Vagina (tissue), 2 donors: ENCODE measurements at regions not wholly inside any gene's neighbourhood (a gene's known extent, or its start where the extent isn't known, plus 50 kb on each side); places are given as distances from the start of the nearest gene placed in this dataset.

Experiments used
- DNase-seq, 2 donors: peaks; one replicate each; pipeline ENCODE4 v3.0.0-alpha.2; 2017; ENCODE audit errors: extremely low spot score in 2 of 2
- H3K27ac ChIP-seq: fragments of 200-600 bp; sonication (generic); one replicate; pipeline ENCODE4 v1.5.1; 2019
- H3K27me3 ChIP-seq: fragments of 200-600 bp; sonication (generic); one replicate; pipeline ENCODE4 v1.5.1; 2019
- H3K36me3 ChIP-seq, 2 donors: fragments of 200-600 bp; sonication (generic); one replicate each; pipeline ENCODE4 v1.5.1; 2017 to 2019
- H3K4me1 ChIP-seq: fragments of 200-600 bp; sonication (generic); one replicate; pipeline ENCODE4 v1.5.1; 2019
- H3K4me3 ChIP-seq, 2 donors: fragments of 200-600 bp; sonication (generic); 1 replicate in 1 of 2; 2 replicates in 1 of 2; pipeline ENCODE4 v1.5.1; 2016 to 2019
- H3K9me3 ChIP-seq: fragments of 200-600 bp; sonication (generic); one replicate; pipeline ENCODE4 v1.5.1; 2019
- POLR2A ChIP-seq, 2 donors: fragments of 450-650 bp; IDR thresholded peaks; one replicate each; pipeline ENCODE4 v1.6.1; 2017; ENCODE audit warnings: antibody characterized with exemption in 2 of 2, mild to moderate bottlenecking in 2 of 2, moderate library complexity in 2 of 2
- POLR2AphosphoS5 ChIP-seq, 2 donors: sonication (generic); formaldehyde crosslinking; IDR thresholded peaks; one replicate each; pipeline ENCODE4 v1.9.0; 2017; ENCODE audit warnings: antibody characterized with exemption in 2 of 2, mild to moderate bottlenecking in 2 of 2, low read depth in 1 of 2; ENCODE audit not compliant: insufficient read depth in 1 of 2
- intact Hi-C: fragments of 100-400 bp; cut with DNase I; formaldehyde crosslinking; loops from one replicate; pipeline ENCODE4 v1.15.1; 2023
- TF ChIP-seq, protein P1 (sequence below), 3 experiments: fragments of 450-650 bp in 2 of 3; fragments of 200-600 bp in 1 of 3; sonication (generic) in 1 of 3; IDR thresholded peaks; one replicate each; pipeline ENCODE4 v1.5.1; 2017 to 2019; ENCODE audit warnings: antibody characterized with exemption in 3 of 3, mild to moderate bottlenecking in 2 of 3, moderate library complexity in 2 of 3

DNA sequence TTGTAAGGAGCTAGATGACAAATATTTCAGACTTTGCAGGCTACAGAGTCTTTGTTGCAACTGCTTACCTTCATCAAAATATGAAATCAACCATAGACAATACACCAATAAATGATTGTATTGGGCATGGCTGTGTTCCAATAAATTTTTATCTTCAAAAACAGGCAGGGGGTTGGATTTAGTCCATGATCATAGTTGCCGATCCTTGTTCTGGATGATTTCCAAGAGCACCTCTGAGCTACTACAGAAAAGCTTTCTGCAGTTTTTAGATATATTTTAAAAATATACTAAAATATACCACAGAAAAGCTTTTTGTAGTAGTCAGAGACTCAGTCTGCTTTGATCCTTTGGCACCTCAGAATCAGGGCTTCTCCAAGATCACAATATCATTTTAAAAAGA, 145.0 kb downstream of the HTR1B start:
- Histone ChIP-seq H3K36me3 (no peaks in the 10 kb centered on the region), H3K9me3 (no peaks in the 10 kb centered on the region), H3K27me3 (no peaks in the 10 kb centered on the region), H3K4me3 (no peak overlapping the region), H3K4me1 (no peaks in the 10 kb centered on the region), H3K27ac (no peak overlapping the region)
- intact Hi-C loops: no loop called here
- TF ChIP-seq POLR2AphosphoS5 (IDR thresholded peaks at IDR 0.05; ENCODE audit: insufficient read depth in 1 of 2, low read depth in 1 of 2) (no peak), POLR2A (IDR thresholded peaks at IDR 0.05) (no peak)
- TF ChIP-seq, protein P1, sequence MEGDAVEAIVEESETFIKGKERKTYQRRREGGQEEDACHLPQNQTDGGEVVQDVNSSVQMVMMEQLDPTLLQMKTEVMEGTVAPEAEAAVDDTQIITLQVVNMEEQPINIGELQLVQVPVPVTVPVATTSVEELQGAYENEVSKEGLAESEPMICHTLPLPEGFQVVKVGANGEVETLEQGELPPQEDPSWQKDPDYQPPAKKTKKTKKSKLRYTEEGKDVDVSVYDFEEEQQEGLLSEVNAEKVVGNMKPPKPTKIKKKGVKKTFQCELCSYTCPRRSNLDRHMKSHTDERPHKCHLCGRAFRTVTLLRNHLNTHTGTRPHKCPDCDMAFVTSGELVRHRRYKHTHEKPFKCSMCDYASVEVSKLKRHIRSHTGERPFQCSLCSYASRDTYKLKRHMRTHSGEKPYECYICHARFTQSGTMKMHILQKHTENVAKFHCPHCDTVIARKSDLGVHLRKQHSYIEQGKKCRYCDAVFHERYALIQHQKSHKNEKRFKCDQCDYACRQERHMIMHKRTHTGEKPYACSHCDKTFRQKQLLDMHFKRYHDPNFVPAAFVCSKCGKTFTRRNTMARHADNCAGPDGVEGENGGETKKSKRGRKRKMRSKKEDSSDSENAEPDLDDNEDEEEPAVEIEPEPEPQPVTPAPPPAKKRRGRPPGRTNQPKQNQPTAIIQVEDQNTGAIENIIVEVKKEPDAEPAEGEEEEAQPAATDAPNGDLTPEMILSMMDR (IDR thresholded peaks at IDR 0.05): no peak
- DNase-seq: no peak

DNA sequence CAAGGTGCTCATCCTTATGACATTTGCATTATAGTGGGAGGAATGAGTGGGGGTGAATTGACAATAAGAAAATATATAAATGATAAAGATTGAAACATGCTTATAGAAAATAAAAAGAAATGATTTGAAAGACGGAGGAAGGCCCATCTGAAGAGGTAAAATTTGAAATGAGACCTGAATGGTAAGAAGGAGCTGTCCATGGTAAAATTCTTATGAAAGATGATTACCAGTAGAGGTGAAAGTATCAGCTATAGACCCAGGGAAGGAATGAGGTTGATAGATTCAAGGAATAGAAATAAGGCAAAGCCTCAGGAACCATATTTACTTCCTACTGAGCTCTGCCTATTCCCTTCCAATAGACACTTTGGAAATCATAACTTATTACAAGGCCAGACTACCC, 149.7 kb downstream of the HTR1B start:
- H3K27ac ChIP-seq: no peak overlapping the region
- no peaks in the 10 kb centered on the region for H3K27me3 ChIP-seq
- no peak overlapping the region for H3K4me3 ChIP-seq
- H3K9me3 ChIP-seq: no peaks in the 10 kb centered on the region
- no peaks in the 10 kb centered on the region for H3K4me1 ChIP-seq
- TF ChIP-seq POLR2A (IDR thresholded peaks at IDR 0.05) (no peak), POLR2AphosphoS5 (IDR thresholded peaks at IDR 0.05; ENCODE audit: insufficient read depth in 1 of 2, low read depth in 1 of 2) (no peak)
- TF ChIP-seq, protein P1 (IDR thresholded peaks at IDR 0.05): no peak
- intact Hi-C loops: no loop called here
- DNase-seq: no peak
- no peaks in the 10 kb centered on the region for H3K36me3 ChIP-seq

DNA sequence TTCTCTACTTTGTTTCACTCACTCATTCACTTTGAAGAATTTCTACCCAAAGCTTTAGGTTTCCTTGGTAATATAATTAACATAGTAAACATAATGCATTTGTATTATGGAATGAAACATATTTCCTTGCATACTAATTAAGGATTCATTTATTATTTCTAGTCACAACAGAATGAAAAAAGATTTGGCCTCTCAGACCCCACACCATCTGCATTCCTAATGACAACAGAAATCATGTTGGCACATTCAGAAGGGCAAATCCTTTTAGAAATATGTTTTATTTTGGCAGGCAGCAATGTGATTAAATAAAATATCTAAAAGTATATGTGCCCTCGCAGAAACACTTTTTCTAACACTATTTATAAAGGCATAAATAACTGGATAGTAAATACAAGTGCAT, 163.4 kb downstream of the HTR1B start:
- Histone ChIP-seq H3K27me3 (no peaks in the 10 kb centered on the region), H3K27ac (no peak overlapping the region), H3K9me3 (no peaks in the 10 kb centered on the region), H3K4me1 (no peaks in the 10 kb centered on the region), H3K36me3 (no peaks in the 10 kb centered on the region), H3K4me3 (no peak overlapping the region)
- no peak for DNase-seq
- intact Hi-C loops: no loop called here
- TF ChIP-seq POLR2A (IDR thresholded peaks at IDR 0.05): no peak
- TF ChIP-seq, protein P1 (IDR thresholded peaks at IDR 0.05): no peak
- TF ChIP-seq POLR2AphosphoS5 (IDR thresholded peaks at IDR 0.05; ENCODE audit: insufficient read depth in 1 of 2, low read depth in 1 of 2): no peak

DNA sequence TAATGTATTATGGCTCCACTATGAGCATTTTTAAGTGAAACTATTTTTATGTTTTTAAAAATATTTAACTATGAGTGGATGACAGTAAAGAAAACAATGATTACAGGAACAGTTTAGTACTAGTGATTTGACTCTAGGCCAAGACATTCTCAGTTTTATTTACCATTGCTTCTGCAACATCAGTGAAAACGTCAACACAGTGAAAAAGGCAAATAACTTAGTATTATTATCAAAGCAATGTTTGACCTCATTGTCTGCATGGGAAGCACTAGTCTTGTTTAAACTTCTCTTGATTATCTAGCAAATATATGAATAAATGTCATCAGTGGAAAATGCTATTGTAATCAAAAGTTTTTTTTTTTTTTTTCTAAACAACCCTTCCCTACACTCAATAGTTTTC, 165.0 kb downstream of the HTR1B start:
- intact Hi-C loops: no loop called here
- no peaks in the 10 kb centered on the region for H3K4me1 ChIP-seq

More for the DNA sequence above, 165.0 kb downstream of the HTR1B start:
- TF ChIP-seq POLR2AphosphoS5 (IDR thresholded peaks at IDR 0.05; ENCODE audit: insufficient read depth in 1 of 2, low read depth in 1 of 2): no peak
- TF ChIP-seq, protein P1 (IDR thresholded peaks at IDR 0.05): no peak
- TF ChIP-seq POLR2A (IDR thresholded peaks at IDR 0.05): no peak
- Histone ChIP-seq H3K27ac (no peak overlapping the region), H3K36me3 (no peaks in the 10 kb centered on the region), H3K27me3 (no peaks in the 10 kb centered on the region), H3K4me3 (no peak overlapping the region), H3K9me3 (no peaks in the 10 kb centered on the region)
- DNase-seq: no peak
